Keratinocyte (primary cell): ENCODE measurements at regions not wholly inside any gene's neighbourhood (a gene's known extent, or its start where the extent isn't known, plus 50 kb on each side); places are given as distances from the start of the nearest gene placed in this dataset.

Experiments
- CTCF ChIP-seq, 3 experiments: IDR thresholded peaks in 1 of 3; conservative IDR thresholded peaks in 1 of 3; optimal IDR thresholded peaks in 1 of 3; 2 replicates in 2 of 3; 3 replicates in 1 of 3; pipeline versions ENCODE3 to v1.5.1; 2011; ENCODE audit warnings: low read length in 3 of 3, mild to moderate bottlenecking in 3 of 3, moderate library complexity in 2 of 3, control low read depth in 1 of 3, inconsistent platforms in 1 of 3; ENCODE audit not compliant: insufficient read depth in 2 of 3; ENCODE audit errors: extremely low read depth in 1 of 3
- EZH2 ChIP-seq: IDR thresholded peaks from one replicate; pipeline ENCODE4 v1.6.1; 2012; ENCODE audit warnings: inconsistent platforms, mild to moderate bottlenecking, low read length, moderate library complexity

DNA sequence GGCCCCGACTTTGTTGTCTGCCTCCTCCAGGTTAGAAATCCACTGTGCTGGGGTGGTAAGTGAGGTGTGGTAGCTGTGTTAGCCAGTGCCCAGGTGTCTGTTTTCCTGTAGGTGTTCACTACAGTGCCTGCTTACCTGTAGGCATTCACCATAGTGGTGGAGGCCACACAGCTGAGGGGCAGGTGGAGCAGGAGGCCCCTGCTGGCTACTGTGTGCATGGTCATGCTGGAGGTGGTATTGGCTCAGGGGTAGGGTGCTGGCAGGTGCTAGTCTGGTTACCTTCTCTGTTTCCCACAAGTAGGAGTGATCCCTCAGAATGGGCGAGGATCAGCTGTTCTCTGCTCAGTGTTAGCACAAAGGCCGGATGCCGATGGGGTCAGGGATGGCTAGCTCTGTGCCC, 217.3 kb downstream of the SYT10 start:
- TF ChIP-seq CTCF (optimal IDR thresholded peaks at IDR 0.05 in 1 of 3, IDR thresholded peaks at IDR 0.05 in 1 of 3, conservative IDR thresholded peaks at IDR 0.05 in 1 of 3; ENCODE audit: extremely low read depth in 1 of 3, insufficient read depth in 2 of 3, low read length in 3 of 3) (no peak), EZH2 (no peak)
